IMR-90 (cell line): ENCODE measurements at regions not wholly inside any gene's neighbourhood (a gene's known extent, or its start where the extent isn't known, plus 50 kb on each side); places are given as distances from the start of the nearest gene placed in this dataset.

Experiments used
- ATAC-seq: fragments of 200-7000 bp; cut with Tn5 transposase; 2 replicates; pipeline ENCODE4 v1.9.1; 2020; ENCODE audit warnings: low read depth, mild to moderate bottlenecking, moderate library complexity
- BruUV-seq: library from RNA; stranded (reverse); fragments of 400-500 nt; replicated peaks from 2 replicates; lab custom pipeline; 2021; lab: Mats Ljungman, UMichigan
- CTCF ChIA-PET: fragments of 300-600 bp; formaldehyde crosslinking; extraction: SDS; loops from one replicate; lab custom pipeline; 2021; ENCODE audit warnings: antibody characterized with exemption; lab: Yijun Ruan, JAX
- POLR2A ChIA-PET: fragments of 300-600 bp; sonication (Branson Sonifier 250); formaldehyde crosslinking; loops from one replicate; lab custom pipeline; 2022; ENCODE audit warnings: antibody characterized with exemption; ENCODE audit not compliant: unreplicated experiment; lab: Charles Lee
- DNase-seq: peaks from one replicate; pipeline ENCODE4 v3.0.0; 2013
- H2AFZ ChIP-seq: replicated peaks from 2 replicates; pipeline ENCODE3; 2013; ENCODE audit warnings: low read length, mild to moderate bottlenecking; ENCODE audit not compliant: poor library complexity
- H2AK5ac ChIP-seq: 2 replicates; pipeline ENCODE4 v1.6.1; 2013; ENCODE audit warnings: low read depth, low read length, inconsistent platforms
- H2AK9ac ChIP-seq: replicated peaks from 2 replicates; pipeline ENCODE3; 2013; ENCODE audit warnings: mild to moderate bottlenecking, low read depth, low read length, moderate library complexity; ENCODE audit not compliant: poor library complexity
- H2BK120ac ChIP-seq: 2 replicates; pipeline ENCODE4 v1.6.1; 2013; ENCODE audit warnings: low read depth, low read length, inconsistent platforms
- H2BK15ac ChIP-seq: 3 replicates; pipeline ENCODE4 v1.6.1; 2013; ENCODE audit warnings: low read depth, low read length, inconsistent platforms
- H2BK20ac ChIP-seq: 2 replicates; pipeline ENCODE4 v1.6.1; 2013; ENCODE audit warnings: low read depth, mild to moderate bottlenecking, inconsistent platforms, low read length, moderate library complexity
- H2BK5ac ChIP-seq: 2 replicates; pipeline ENCODE4 v1.6.1; 2013; ENCODE audit warnings: mild to moderate bottlenecking, low read depth, low read length, inconsistent platforms; ENCODE audit not compliant: poor library complexity, severe bottlenecking
- H3K14ac ChIP-seq: replicated peaks from 2 replicates; pipeline ENCODE4 v1.6.1; 2013; ENCODE audit warnings: low read depth, low read length, inconsistent platforms
- H3K18ac ChIP-seq: 2 replicates; pipeline ENCODE4 v1.6.1; 2013; ENCODE audit warnings: low read depth, low read length, control low read depth
- H3K23ac ChIP-seq: 2 replicates; pipeline ENCODE4 v1.6.1; 2013; ENCODE audit warnings: low read depth, low read length, inconsistent platforms
- H3K27ac ChIP-seq: 2 replicates; pipeline ENCODE4 v1.5.1; 2013; ENCODE audit warnings: mild to moderate bottlenecking, control low read depth, low read length; ENCODE audit not compliant: insufficient read depth
- H3K27me3 ChIP-seq: 2 replicates; pipeline ENCODE4 v1.6.1; 2013; ENCODE audit warnings: low read length; ENCODE audit not compliant: control insufficient read depth, insufficient read depth
- H3K36me3 ChIP-seq: 2 replicates; pipeline ENCODE4 v1.6.1; 2013; ENCODE audit warnings: low read length, mixed read lengths; ENCODE audit not compliant: control insufficient read depth, insufficient read depth
- H3K4ac ChIP-seq: 2 replicates; pipeline ENCODE4 v1.6.1; 2013; ENCODE audit warnings: low read depth, low read length, inconsistent platforms
- H3K4me1 ChIP-seq: 2 replicates; pipeline ENCODE4 v1.6.1; 2013; ENCODE audit warnings: low read length, mixed read lengths; ENCODE audit not compliant: control insufficient read depth, insufficient read depth
- H3K4me2 ChIP-seq: 2 replicates; pipeline ENCODE4 v1.6.1; 2013; ENCODE audit warnings: low read depth, mild to moderate bottlenecking, control low read depth, low read length, moderate library complexity
- H3K4me3 ChIP-seq: 2 replicates; pipeline ENCODE4 v1.5.1; 2013; ENCODE audit warnings: low read depth, mild to moderate bottlenecking, control low read depth, low read length, moderate library complexity; ENCODE audit not compliant: insufficient read depth
- H3K56ac ChIP-seq: 2 replicates; pipeline ENCODE4 v1.6.1; 2013; ENCODE audit warnings: low read length, inconsistent platforms; ENCODE audit not compliant: insufficient read depth; ENCODE audit errors: extremely low read depth
- H3K79me1 ChIP-seq, 2 experiments: 2 replicates each; pipeline ENCODE4 v1.6.1; 2013; ENCODE audit warnings: low read length in 2 of 2, inconsistent platforms in 1 of 2, low read depth in 1 of 2
- H3K9ac ChIP-seq: 2 replicates; pipeline ENCODE4 v1.6.1; 2013; ENCODE audit warnings: low read depth, low read length, control low read depth
- H3K9me1 ChIP-seq: 2 replicates; pipeline ENCODE4 v1.6.1; 2013; ENCODE audit warnings: low read length, inconsistent platforms; ENCODE audit not compliant: insufficient read depth
- H3K9me3 ChIP-seq: 2 replicates; pipeline ENCODE4 v1.6.1; 2013; ENCODE audit warnings: low read length; ENCODE audit not compliant: control insufficient read depth, insufficient read depth
- H4K20me1 ChIP-seq: 2 replicates; pipeline ENCODE4 v1.6.1; 2013; ENCODE audit warnings: low read length, inconsistent platforms; ENCODE audit not compliant: insufficient read depth
- H4K5ac ChIP-seq: 2 replicates; pipeline ENCODE4 v1.6.1; 2013; ENCODE audit warnings: mild to moderate bottlenecking, low read depth, low read length, control low read depth
- H4K8ac ChIP-seq, 2 experiments: 2 replicates each; pipeline ENCODE4 v1.6.1; 2013; ENCODE audit warnings: low read depth in 2 of 2, low read length in 2 of 2, control low read depth in 1 of 2, inconsistent platforms in 1 of 2
- H4K91ac ChIP-seq: 2 replicates; pipeline ENCODE4 v1.6.1; 2013; ENCODE audit warnings: low read depth, low read length, inconsistent platforms; ENCODE audit not compliant: insufficient read depth
- BHLHE40 ChIP-seq: fragments of 150-350 bp; IDR thresholded peaks from 2 replicates; pipeline ENCODE4 v1.6.1; 2016; ENCODE audit warnings: mild to moderate bottlenecking, low read depth, low read length
- CEBPB ChIP-seq: IDR thresholded peaks from 2 replicates; pipeline ENCODE4 v1.6.1; 2012; ENCODE audit warnings: low read depth, low read length, improper control_type of control experiment
- FOS ChIP-seq: fragments of 150-350 bp; IDR thresholded peaks from 2 replicates; pipeline ENCODE4 v1.6.1; 2016; ENCODE audit warnings: low read depth, low read length
- MXI1 ChIP-seq: IDR thresholded peaks from 2 replicates; pipeline ENCODE4 v1.6.1; 2012; ENCODE audit warnings: low read depth, mild to moderate bottlenecking, low read length, moderate library complexity, borderline replicate concordance
- NFE2L2 ChIP-seq: fragments of 150-350 bp; IDR thresholded peaks from 2 replicates; pipeline ENCODE4 v1.6.1; 2016; ENCODE audit warnings: low read depth, mild to moderate bottlenecking, low read length
- RAD21 ChIP-seq: IDR thresholded peaks from 2 replicates; pipeline ENCODE4 v1.6.1; 2012; ENCODE audit warnings: low read length, improper control_type of control experiment
- RFX5 ChIP-seq: IDR thresholded peaks from 2 replicates; pipeline ENCODE4 v1.8.0; 2012; ENCODE audit warnings: low read depth, mild to moderate bottlenecking, low read length, moderate library complexity
- SMC3 ChIP-seq: fragments of 150-350 bp; IDR thresholded peaks from 2 replicates; pipeline ENCODE4 v1.6.1; 2016; ENCODE audit warnings: low read depth, mild to moderate bottlenecking, antibody characterized with exemption, low read length, moderate library complexity
- WGBS, 2 experiments: methylation state at CpG; one replicate each; pipeline versions ENCODE4 v1.1.5 to v1.1.7; 2013; ENCODE audit warnings: missing lambda C conversion rate in 2 of 2; ENCODE audit not compliant: insufficient read length in 1 of 2; ENCODE audit errors: extremely low coverage in 2 of 2; 5-methylcytosine and 5-hydroxymethylcytosine counted together
- dilution Hi-C: fragments of 300-500 bp; cut with HindIII; formaldehyde crosslinking; loops from one replicate; pipeline ENCODE4 v1.14.3; 2018; ENCODE audit warnings: low sequenced_read_pairs; ENCODE audit not compliant: unreplicated experiment
- in situ Hi-C: fragments of 300-500 bp; cut with MboI; formaldehyde crosslinking; loops from 3 replicates; pipeline ENCODE4 v1.14.3; 2019; ENCODE audit warnings: low sequenced_read_pairs, inconsistent platforms, mixed read lengths
- intact Hi-C: fragments of 100-400 bp; cut with micrococcal nuclease; formaldehyde crosslinking; loops from 2 replicates; pipeline ENCODE4 v1.10.0; 2022
- TF ChIP-seq, protein P1 (sequence below): fragments of 150-350 bp; IDR thresholded peaks from 2 replicates; pipeline ENCODE4 v1.6.1; 2017; ENCODE audit warnings: mild to moderate bottlenecking, antibody characterized with exemption, low read length, low read depth

DNA sequence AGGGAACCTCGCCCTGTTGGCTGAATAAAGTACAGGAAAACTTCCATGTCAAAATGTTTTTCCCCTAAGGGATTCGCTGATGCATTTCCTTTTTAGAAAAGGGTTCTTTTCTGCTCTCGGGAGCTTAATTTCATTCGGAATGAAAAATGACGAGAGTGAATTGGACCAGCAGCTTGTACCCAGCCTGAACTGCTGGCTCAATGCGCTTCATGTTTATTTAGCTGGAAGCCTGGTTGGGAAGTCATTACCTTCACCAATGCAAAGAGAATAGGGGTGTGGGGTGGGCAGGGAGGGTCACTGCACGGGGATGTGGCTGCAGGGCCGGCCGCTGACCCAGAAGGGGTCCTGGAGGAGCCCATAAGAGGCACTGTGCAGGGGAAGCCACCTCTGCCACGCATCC, 207.7 kb downstream of the ENGASE start:
- Histone ChIP-seq H3K9me3 (no peaks in the 10 kb centered on the region), H3K36me3 (no peaks in the 10 kb centered on the region), H2BK15ac (no peak overlapping the region), H3K56ac (no peak overlapping the region), H3K27me3 (peaks cover 4% of the 10 kb centered on the region), H4K5ac (no peak overlapping the region), H3K23ac (no peak overlapping the region), H3K4me1 (no peaks in the 10 kb centered on the region), H3K18ac (no peak overlapping the region), H2AFZ (no peak overlapping the region), H2BK120ac (no peak overlapping the region), H4K20me1 (no peaks in the 10 kb centered on the region), H3K9ac (no peak overlapping the region), H3K9me1 (no peaks in the 10 kb centered on the region), H2BK5ac (no peak overlapping the region), H3K4me3 (no peak overlapping the region), H3K14ac (no peak overlapping the region), H3K27ac (no peak overlapping the region), H4K91ac (no peak overlapping the region), H3K4ac (no peak overlapping the region), H3K79me1 (no peaks in the 10 kb centered on the region), H2BK20ac (no peak overlapping the region), H2AK9ac (no peak overlapping the region), H4K8ac (no peak overlapping the region), H2AK5ac (no peak overlapping the region), H3K4me2 (no peak overlapping the region)
- no peak for TF ChIP-seq SMC3
- no peak for TF ChIP-seq RAD21
- TF ChIP-seq, protein P1, sequence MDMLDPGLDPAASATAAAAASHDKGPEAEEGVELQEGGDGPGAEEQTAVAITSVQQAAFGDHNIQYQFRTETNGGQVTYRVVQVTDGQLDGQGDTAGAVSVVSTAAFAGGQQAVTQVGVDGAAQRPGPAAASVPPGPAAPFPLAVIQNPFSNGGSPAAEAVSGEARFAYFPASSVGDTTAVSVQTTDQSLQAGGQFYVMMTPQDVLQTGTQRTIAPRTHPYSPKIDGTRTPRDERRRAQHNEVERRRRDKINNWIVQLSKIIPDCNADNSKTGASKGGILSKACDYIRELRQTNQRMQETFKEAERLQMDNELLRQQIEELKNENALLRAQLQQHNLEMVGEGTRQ = no peak
- no peak for TF ChIP-seq RFX5
- TF ChIP-seq MXI1 = no peak
- TF ChIP-seq BHLHE40 = no peak
- TF ChIP-seq FOS = no peak
- no peak for TF ChIP-seq CEBPB
- TF ChIP-seq NFE2L2 = no peak
- no peak for ATAC-seq
- ChIA-PET POLR2A (no interaction called here), CTCF (no interaction called here)
- dilution Hi-C loops (no loop called here), in situ Hi-C loops (no loop called here), intact Hi-C loops (no loop called here)
- no peak for DNase-seq
- no TSS peak for BruUV-seq
- WGBS, 2 experiments = 43% methylated on average over 1 of the region's 10 CpGs; no CpG with 5 or more reads in 1 of the 2 experiments
